ENCODE measurements at regions not wholly inside any gene's neighbourhood (a gene's known extent, or its start where the extent isn't known, plus 50 kb on each side); places are given as distances from the start of the nearest gene placed in this dataset.

DNA sequence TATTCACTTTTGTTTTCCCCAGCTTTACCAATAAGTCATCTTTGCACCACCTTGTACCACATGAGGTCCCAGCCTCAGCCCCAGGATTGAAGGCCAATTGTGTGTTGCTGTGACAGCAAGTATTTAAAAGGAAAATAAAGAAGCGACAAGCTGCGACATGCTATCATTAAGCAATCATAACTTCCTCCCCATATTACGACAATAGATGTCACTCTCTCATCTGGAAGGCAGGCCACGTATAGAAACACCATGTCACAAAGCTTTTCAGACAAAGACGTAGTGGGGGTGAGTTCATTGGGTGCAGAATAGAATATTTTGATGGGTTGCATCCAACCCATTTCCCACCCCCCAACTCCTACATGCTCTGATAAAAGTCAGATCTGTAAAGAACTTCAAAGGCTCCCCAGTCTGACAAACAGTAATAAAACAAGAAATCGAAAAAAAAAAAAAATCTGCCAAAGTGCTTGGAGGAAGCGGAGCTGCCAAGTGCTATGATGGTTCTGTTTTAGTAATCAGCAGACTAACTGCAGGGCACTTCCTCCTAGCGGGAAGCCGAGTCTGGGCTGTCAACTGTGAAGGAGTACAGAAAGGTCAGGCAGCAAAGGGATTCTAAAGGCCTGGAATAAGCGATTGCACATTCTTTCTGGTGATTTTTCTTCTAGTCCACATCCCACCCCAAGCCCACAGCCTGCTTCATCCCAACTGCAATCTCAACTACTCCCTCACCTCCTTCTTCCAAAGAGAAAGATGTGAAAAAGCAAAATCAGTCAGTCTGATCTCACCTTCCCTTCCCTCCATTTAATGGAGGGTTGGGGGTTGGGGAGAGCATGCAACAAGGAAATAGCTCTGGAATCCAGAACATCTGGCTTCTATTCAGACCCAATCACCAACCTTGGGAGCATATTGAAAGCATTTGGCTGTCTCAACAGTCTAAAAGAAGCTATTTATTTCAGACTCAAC, 131.4 kb upstream of the UBASH3B start:
- DNase-seq (ENCODE audit: low read depth, low spot score), result peak; percentile 70

DNA sequence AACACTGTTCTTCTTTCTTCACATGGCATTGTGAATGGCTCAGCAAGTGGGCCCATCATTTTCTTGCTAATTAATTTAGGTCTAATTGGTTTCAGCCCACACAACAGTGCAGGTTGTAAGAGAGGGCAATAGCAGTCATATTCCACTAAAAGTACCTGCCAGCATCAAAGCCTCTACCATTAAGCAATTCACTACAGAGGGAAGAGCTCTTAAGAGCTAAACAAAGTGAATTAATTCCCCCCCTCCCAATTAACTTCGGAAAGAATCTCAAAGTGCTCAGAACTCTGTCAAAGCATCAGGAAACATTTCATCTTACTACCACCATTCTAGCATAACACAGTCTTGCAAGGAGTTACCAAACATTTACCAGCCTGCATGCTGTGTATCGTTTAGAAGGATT, 133.9 kb upstream of the UBASH3B start:
- DNase-seq (ENCODE audit: low read depth, low spot score), result no peak

DNA sequence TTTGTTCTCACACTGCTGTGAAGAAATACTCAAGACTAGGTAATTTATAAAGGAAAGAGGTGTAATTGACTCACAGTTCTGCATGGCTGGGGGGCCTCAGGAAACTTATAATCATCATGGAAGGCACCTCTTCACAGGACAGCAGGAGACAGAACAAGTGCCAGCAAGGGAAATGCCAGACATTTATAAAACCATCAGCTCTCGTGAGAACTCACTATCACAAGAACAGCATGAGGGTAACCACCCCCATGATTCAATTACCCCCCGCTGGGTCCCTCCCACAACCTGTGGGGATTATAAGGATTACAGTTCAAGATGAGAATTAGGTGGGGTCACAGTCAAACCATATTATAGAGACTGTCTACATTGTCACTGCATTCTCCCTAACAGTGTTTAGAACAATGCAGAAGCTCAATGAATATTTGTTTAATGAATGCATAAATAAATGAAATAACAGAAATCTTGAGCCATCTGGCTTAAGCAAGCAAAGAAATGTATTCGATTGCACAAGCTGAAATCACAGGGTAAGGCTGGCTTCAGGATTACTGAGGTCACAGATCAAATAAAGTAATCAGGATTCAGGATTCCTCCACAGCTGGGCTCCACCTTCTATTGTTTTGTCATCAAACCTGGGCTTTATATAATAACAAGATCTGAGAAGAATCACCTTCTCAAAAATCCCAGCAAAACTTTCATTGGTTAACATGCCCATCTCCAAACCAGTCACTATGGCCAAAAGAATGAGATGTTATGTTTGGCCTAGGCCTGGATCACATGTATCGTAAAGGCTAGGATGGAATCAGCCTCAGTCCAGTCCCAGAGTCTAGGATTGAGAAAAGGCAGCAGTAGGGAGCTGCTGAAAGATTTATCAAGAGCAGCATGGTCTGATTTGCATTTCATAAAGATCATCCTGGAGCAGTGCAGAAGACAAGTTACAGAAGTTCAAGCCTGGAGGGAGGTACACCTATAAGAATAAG, 137.8 kb upstream of the UBASH3B start:
- DNase-seq (ENCODE audit: low read depth, low spot score), result no peak

DNA sequence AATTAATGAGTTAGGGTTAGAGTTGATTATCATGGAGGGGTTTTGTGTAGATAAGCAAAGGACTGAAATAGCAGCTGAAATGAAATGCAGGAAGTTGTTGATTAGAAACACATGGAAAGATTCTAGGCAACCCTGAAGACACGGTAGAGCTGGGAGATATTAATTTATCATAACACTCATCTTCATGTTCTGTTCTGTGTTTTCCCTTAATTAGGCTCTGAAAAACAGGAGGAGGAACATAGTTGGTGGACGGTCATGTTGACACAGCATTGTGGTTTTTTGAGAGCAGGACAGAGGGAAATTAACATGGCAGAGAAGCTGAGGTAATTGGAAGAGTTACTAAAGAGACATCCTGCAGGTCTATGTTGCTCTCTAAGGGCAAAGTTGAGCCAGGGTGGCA, 138.8 kb upstream of the UBASH3B start:
- no peak for DNase-seq (ENCODE audit: low read depth, low spot score)

DNA sequence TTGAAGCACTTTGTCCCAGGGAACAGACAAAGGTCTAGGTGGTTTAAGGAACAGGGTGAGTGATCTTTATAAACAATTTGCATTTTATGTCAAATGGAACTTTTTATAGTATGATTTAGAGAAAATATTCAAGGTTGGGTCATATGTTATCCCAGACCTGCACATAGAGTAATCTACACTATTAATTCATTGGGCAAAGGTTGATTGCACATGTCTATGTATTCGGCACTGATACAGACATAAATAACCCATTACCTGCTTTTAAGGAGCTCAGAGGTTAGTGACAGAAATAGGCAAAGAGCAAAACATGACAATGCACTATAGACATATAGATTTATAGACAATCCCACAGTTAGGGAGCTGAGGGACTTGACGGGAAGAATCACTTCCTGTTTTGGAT, 141.5 kb upstream of the UBASH3B start:
- DNase-seq (ENCODE audit: low read depth, low spot score), result no peak

DNA sequence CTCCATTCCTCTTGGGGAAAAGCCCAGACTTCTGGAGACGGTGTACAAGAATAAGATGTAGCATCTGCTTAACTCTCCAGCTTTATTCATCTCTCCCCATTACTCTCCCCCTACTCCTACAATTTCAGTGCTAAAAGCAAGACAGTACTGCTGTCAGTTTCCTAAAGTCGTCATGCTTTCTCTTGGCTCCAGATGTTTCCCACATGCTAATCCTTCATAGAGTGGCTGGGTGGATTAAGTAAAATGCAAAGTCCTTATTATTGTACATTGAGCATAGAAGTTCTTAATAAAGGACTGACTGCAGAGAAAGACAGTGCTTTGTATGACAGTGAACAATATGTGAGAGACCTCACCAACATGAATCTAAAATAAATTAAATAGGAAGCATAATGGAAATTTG, 142.2 kb upstream of the UBASH3B start:
- DNase-seq (ENCODE audit: low read depth, low spot score), result no peak

DNA sequence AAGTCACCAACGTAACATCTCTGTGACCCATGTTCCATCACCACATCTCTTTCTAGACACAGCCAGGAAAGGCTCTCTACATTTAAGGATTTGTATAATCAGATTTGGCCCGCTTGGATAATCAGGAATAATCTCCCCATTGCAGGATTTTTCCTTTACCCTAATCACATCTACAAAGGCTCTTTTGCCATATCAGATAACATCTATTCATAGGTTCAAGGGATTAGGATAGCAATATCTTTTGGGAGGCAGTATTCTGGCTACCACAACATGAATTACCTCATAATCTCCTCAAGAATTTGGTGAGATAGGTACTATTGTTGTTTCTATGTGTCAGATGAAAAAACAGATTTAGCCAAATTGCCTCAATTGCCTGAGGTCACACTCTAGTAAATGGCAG, 142.8 kb upstream of the UBASH3B start:
- DNase-seq (ENCODE audit: low read depth, low spot score), result no peak

DNA sequence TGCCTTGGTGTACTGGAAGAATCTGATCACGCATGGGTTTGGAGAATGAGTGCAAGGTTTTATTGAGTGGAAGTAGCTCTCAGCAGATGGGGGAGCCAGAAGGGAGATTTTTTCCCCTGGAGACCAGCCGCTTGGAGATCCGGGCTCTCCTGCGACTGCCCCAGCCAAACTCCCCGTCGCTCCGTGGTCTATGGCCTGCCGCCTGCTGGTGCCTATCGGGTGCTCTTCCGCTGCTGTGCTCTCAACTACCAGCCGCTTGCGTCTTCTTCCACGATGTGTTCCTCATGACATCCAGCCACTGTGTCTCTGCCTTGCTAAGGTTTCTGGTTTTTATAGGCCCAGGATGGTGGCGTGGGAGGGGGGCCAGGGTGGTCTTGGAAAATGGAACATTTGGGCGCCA, 145.6 kb upstream of the UBASH3B start:
- peak; percentile 6 for DNase-seq (ENCODE audit: low read depth, low spot score)

DNA sequence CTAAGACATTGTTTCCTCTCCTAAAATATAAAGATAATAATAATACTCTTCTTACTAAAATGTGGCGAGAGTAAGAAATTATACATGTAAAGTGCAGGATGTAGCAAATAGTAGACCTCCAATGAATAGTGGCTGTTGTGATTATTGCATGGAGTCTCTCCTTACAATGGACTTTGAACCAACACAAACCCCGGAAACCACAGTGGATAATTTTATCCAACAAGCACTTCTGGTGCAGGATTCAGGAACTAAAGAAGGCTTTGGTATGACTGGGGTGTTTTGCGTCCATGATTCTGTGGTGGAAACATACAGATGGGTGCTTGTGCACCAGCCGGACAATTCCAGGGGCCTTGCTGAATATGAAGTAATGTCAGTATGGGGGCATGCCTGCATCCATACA, 146.4 kb upstream of the UBASH3B start:
- DNase-seq (ENCODE audit: low read depth, low spot score), result no peak

DNA sequence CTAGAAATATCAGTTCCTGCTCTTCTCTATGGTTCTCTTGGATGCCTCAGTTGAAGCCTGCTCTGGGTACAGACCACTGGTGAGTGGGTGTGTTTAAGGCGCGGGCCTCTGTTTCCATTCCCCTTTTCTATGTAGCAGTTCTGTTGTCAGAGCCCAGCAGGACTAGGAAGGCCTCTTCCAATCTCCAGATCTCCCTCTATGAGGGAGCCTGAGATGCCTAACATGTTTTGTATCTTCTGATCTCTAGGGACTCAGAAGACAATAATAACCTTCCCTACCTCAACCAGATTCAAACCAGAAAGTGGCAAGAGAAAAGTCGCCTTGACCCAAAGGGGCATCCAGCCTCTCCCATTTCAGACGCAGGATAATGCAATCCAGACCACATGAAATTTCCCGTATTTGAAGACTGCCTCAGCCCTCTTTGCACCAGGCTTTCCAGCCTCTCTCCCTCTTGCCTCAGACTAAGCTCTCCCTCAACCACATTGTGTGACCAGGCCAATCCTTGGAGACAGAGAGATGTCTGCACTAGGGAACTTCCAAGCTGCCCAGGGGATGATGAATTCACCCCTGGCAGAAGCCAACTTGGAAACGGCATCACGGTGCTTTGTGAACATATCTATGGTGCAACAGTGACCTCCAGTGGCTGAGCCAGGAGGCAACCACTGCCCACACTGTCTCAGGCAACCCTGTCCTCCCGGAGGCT, 150.1 kb upstream of the UBASH3B start:
- DNase-seq (ENCODE audit: low read depth, low spot score), result peak; percentile 86

DNA sequence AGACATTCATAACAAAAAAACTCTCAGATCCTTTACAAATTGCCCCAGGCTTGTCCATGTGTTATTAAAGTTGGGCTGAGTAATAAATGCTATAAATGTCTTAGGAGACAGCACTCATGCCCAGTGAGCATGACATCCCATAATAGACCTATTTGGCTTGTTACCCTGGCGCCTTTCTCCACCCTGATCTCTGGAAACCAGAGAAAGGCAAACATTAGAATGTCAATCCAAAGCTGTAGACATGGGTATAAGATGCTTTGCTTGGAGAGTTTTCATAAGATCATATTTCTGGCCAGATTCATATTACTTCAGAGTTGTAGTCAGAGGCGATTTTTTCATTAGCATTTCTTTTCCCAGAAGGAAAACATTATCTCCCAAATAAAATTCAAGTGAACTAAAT, 161.3 kb upstream of the UBASH3B start:
- no peak for DNase-seq (ENCODE audit: low read depth, low spot score)

DNA sequence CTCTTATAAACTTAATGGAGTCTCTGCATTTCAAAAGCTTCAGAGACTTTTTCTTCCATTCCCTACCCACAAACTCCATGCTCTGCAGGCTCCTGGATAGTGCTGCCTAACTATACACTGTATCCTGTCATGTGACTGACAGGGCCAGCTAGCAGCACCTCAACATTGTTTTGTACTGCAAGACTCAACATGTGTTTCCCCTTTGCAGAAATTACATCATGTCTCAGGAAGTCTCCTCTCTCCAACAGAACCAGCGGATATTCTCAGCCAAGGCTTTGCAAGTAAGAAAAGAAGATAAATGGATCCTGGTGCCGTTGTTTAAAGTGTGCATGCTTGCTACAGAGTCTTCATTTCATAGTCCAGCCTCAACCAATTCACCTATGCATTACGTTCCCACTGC, 164.0 kb upstream of the UBASH3B start:
- no peak for DNase-seq (ENCODE audit: low read depth, low spot score)

DNA sequence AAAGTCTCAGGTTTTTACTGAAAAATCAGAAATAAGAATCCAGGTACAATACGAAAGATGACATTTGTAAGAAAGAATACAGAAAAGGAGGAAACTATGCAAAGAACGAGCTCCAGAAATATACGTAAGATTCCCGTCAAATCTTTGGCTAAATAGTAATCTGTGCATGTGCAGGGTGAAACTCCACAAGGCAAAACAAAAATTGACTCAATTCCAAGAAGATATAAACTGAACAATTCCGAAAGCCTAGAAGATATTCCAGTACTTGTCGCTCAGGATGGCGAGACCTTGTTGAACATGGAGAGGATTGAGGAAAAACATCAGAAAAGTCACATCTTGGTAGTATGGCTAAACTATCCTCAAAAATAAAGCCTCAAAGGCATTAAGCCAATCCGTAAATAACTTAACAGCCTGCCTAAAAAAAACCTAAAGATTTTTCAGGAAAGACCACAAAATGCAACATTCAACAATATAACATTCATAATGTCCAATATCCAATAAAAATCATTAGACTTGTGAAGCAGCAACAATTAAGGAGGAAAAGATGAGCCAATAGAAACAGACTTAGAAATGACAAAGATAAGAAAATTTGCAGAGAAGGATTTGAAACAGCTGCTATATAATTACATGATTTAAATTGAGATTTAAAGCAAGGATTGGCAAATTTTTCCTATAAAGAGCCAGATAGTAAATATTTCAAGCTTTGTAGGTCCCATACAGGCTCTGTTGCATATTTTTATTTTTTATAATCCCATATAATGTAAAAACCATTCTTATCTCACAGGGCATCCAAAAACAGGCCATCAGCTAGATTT, 166.4 kb upstream of the UBASH3B start:
- DNase-seq (ENCODE audit: low read depth, low spot score), result no peak

DNA sequence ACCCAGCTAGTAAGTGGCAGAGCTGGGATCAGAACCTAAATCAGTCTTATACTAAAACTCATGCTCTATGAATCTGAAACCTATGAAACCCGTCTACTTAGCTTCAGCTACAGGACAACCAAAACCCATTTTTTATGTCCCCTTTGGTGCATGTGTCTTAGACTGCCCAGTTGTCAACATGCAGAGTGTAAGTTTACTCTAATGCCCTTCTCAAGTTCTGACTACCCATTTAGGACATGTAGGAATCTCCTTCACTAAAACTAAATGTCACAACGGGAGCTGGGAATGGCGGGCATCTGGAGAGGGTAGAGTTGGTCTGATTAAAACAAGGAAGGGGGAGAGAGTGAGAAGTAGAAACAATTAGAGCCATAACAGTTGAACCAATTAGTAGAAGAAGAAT, 167.9 kb upstream of the UBASH3B start:
- DNase-seq (ENCODE audit: low read depth, low spot score), result no peak

DNA sequence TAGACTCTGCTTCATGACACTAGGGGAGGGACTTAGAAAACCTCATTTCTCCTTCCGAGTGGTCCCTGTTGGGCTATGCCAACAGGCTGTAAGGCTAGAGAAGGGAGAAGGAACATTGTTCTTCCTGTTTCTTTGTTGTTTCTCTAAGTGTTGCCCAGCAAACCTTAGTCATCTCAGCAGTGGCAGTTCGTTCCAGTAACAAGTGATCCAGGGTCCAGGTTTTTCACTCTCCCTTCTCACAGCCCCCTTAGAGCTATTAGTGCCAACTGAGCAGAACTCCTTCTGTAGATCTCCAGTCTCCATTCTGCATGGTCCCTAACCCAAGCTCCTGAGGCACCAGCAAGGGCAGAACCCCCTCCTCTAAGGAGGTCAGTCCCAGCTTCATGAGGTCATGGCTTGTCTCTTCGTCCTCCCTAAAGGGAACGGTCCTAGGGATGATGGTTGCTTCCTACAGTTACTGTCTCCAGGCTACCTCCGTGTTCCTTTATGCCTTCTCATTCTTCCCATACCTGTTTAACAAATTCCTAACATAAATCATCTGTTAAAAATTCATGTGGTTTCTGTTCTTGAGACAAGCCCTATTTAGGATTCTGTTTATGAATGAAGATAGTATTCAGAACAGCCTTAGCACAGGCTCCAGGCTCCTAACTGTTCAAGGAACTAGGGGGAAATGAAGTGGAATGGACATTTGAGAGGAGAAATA, 168.6 kb upstream of the UBASH3B start:
- DNase-seq (ENCODE audit: low read depth, low spot score), result peak; percentile 64

DNA sequence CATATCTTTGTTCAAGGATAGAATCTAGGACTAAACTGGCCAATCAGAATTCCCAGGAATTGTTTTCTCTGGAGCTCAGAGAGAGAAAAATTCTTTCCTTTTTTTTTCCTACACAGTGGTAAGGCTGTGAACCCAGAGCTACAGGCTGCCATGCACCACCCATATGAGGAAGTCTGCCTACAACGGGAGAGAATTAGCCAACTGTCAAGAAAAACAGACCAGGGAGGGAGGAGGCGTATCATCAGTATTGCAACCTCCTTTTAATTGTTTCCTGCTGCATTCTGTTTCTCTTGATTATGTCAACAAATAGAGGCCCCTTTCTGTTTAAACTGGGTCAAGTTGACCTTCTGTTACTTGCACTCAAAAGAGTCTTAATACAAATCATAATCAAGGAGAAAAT, 176.5 kb upstream of the UBASH3B start:
- no peak for DNase-seq (ENCODE audit: low read depth, low spot score)

DNA sequence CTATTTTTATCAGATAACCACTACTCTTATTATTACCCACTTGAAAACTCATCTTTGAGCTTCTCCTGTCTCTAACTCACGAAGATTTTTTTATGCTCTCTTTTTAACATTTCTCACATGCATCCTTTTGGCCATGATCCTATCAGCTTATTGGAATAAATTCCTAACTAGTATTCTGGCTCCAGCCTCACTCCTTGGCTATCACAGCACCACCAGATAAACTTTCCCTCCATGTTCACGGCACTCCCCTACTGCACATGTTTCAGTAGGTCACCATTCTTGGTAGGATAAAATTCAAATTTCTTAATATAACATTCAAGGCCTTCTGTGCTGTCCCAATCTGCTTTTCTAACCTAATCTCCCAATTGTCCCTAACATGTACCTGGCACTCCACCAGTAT, 186.6 kb upstream of the UBASH3B start:
- no peak for DNase-seq (ENCODE audit: low read depth, low spot score)

DNA sequence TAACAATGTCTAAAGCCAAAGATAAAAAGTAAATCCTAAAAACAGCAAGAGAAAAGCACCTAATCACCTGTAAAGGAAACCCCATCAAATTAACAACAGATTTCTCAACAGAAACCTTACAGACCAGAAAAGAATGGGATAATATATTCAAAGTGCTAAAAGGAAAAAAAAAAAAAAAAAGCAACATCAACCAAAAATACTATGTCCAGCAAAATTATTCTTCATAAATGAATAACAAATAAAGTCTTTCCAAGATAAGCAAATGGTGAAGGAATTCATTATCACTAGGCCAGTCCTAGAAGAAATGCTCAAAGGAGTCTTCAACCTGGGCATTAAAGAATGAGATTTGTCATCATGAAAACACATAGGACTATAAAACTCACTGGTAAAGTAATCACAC, 192.0 kb upstream of the UBASH3B start:
- DNase-seq (ENCODE audit: low read depth, low spot score), result no peak

DNA sequence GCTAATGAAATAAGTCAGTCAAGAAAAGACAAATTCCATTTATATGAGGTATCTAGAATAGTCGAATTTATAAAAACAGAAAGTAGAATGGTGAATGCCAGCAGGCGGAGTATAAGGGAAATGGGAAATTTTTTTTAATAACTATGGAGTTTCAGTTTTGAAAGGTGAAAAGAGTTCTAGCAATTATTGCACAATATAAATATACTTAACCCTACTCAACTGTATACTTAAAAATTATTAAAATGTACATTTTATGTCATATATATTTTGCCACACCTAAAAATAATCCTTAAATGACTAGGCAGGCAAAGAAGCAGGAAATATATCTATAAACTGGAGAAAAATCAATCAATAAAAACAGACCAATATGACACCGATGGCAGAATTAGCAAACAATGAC, 196.5 kb upstream of the UBASH3B start:
- DNase-seq (ENCODE audit: low read depth, low spot score), result no peak

DNA sequence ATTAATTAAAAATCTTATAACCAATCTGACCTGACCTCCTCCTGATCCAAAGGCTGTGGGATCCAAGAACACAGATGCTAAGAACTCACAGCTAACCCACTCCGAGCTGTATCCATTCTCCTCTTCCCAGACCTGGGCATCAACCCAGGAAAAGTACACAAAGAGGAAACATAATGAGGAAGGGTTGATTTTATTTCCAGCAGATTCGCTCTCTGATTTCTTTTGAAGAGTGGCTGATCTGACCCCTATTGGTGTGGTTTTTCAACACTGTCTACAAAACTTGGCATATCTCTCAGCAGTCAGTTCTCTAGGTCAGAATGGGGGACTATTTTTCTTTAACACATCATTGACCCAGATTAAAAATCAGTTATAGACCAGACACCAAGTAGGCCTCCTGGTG, 201.9 kb upstream of the UBASH3B start:
- no peak for DNase-seq (ENCODE audit: low read depth, low spot score)

Measured in ELF-1 (cell line).